HT-29 (cell line): ENCODE measurements at regions not wholly inside any gene's neighbourhood (a gene's known extent, or its start where the extent isn't known, plus 50 kb on each side); places are given as distances from the start of the nearest gene placed in this dataset.

Experiments
- DNase-seq: peaks from one replicate; pipeline ENCODE4 v3.0.0-alpha.2; 2015; ENCODE audit warnings: low spot score

GRCh38 chr13:31049083-31049482 lies 112.6 kb downstream of the HSPH1 start:
- DNase-seq: no peak

- DNase-seq: peak; percentile 61
Measured at GRCh38 chr13:31048521-31048920, 113.2 kb downstream of the HSPH1 start.

GRCh38 chr13:31046711-31047279 lies 114.3 kb downstream of the TEX26 start:
- DNase-seq: peak; percentile 89

- DNase-seq: peak; percentile 100
Measured at GRCh38 chr13:31045286-31046081, 113.0 kb downstream of the TEX26 start.

GRCh38 chr13:31044364-31045285 lies 112.2 kb downstream of the TEX26 start:
- DNase-seq: peak; percentile 100

GRCh38 chr13:31043957-31044356 lies 111.5 kb downstream of the TEX26 start:
- no peak for DNase-seq

GRCh38 chr13:31042481-31043165 lies 110.2 kb downstream of the TEX26 start:
- no peak for DNase-seq

GRCh38 chr13:31042049-31042448 lies 109.6 kb downstream of the TEX26 start:
- no peak for DNase-seq

- DNase-seq: peak; percentile 77
Measured at GRCh38 chr13:31038834-31039552, 106.5 kb downstream of the TEX26 start.

- no peak for DNase-seq
Measured at GRCh38 chr13:31037874-31038500, 105.5 kb downstream of the TEX26 start.

GRCh38 chr13:31036731-31037695 lies 104.6 kb downstream of the TEX26 start:
- no peak for DNase-seq

GRCh38 chr13:31035185-31035965 lies 102.9 kb downstream of the TEX26 start:
- DNase-seq: no peak

- DNase-seq: no peak
Measured at GRCh38 chr13:31032528-31033113, 100.2 kb downstream of the TEX26 start.

- no peak for DNase-seq
Measured at GRCh38 chr13:31031482-31031881, 99.0 kb downstream of the TEX26 start.

GRCh38 chr13:31029102-31029501 lies 96.6 kb downstream of the TEX26 start:
- no peak for DNase-seq

GRCh38 chr13:31027136-31027535 lies 94.7 kb downstream of the TEX26 start:
- DNase-seq: no peak
